GM18526 (cell line): ENCODE measurements at regions not wholly inside any gene's neighbourhood (a gene's known extent, or its start where the extent isn't known, plus 50 kb on each side); places are given as distances from the start of the nearest gene placed in this dataset.

ENCODE experiments used
- POLR2A ChIP-seq: IDR thresholded peaks from 3 replicates; pipeline ENCODE4 v1.6.1; 2011; ENCODE audit not compliant: insufficient read length; ENCODE audit errors: extremely low read depth

DNA sequence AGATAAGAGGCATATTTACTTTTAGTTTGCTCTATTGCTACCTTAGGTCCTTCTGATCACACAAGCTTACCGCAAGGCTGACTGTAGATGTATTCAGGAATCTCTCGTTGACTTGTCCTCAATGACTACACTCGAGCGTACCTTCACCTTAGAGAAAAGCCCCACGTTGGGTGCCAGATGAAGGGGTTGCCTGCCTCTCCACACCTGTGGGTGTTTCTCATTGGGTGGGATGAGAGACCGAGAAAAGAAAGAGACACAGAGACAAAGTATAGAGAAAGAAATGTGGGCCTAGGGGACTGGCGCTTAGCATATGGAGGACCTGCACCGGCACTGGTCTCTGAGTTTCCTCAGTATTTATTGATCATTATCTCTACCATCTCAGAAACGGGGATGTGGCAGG lies 51.8 kb downstream of the ASCL4 start:
- TF ChIP-seq POLR2A, result no peak

DNA sequence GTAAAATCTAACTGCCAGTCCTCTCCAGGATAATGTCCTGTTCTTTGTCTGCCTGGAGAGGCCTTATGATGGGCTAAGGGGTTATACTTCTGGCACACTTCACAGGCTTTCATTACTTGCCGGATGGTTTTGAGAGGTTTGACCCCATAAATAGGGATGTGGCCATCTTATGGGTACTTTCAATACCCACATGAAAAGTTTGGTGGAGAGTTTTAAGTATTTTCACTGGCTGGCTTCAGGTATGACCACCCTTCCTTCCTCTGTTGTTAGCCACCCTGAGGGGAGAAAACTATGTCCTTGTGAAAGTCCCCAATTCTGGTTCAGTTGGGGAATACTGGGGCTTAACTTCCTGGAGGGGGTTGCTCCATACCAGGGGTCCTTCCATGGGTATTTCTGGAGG lies 54.8 kb downstream of the ASCL4 start:
- TF ChIP-seq POLR2A, result no peak

DNA sequence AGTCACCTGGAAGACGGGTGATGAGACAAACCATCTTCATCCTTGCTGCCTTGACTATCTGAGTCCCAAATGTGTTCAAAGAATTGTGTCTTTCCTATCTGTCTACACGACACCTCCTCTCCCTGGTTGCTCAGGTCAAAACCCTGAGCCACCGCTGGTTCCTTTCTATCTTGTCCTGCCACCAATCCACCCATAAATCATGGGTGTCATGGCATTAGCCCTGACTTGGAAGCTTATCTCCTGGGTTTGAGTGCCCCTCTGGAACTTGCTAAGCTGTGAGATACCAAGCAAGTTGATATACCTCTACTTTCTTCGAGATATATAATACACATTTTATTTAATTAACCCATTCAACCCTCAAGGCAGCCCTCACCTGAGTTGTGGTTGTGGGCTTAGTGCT lies 57.9 kb downstream of the ASCL4 start:
- TF ChIP-seq POLR2A, result no peak

DNA sequence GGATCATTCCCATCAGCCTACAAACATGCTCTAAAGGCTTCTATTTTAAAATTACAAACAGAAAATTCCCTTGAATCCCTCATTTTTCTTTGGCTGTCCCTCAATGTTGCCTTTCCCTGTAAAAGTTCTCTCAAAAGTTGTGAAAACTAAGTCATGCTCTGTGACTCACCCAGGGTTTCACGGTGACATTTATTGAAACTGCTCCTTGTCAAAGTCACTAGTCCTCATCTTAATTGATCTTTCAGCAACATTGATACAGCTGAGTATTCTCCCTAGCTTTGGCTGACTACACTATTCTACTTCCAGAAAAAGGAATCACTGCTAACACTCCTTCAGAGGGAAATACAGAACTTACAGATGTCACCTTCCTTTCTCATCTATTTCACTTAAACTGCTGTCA lies 65.7 kb downstream of the ASCL4 start:
- TF ChIP-seq POLR2A, result no peak

DNA sequence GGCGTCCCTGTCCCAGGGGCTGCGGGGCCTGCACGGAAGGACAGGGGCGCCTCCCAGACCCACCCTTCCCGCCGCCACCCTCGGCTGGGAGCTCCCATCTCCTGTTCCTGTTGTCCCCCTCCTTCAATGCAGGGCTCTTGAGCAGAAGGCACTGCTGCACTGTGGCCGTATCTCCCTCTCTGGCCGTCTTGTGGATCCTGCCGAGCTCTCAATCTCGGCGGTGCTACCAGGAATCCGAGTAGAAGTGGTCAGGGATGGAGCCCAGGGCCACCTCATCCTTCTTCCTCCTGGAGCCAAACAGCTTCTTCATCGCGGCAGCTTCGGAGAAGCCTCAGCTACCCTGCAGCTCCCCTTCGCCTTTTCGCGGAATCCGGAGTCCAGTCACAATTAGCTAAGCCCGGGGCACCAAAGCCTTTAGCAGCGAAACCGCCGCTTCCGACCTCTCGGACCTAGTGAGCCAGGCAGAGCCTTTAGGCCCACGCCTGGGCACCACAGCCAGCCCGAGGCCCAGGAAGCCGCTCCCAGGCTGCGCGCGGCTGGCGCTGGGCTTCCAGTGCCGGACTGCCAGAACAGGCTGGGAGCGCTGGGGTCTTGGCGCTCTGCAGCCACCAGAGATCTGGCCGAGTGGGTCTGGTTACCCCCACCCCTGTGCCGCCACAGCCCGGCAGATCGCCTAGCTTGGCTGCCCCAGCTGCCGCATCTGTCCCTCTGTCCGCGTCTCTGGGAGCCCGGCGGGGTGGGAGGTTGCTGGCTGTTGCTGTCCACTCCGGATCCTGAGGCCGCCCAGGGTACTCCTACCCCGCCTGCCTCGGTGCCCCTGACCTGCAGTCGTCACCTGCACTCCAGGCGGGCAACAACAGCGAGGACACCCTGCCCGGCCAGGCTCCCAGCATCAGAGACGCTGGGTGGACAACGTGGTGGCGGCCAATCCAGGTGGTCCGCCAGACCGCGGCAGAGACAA lies 69.1 kb downstream of the ASCL4 start:
- TF ChIP-seq POLR2A, result no peak

DNA sequence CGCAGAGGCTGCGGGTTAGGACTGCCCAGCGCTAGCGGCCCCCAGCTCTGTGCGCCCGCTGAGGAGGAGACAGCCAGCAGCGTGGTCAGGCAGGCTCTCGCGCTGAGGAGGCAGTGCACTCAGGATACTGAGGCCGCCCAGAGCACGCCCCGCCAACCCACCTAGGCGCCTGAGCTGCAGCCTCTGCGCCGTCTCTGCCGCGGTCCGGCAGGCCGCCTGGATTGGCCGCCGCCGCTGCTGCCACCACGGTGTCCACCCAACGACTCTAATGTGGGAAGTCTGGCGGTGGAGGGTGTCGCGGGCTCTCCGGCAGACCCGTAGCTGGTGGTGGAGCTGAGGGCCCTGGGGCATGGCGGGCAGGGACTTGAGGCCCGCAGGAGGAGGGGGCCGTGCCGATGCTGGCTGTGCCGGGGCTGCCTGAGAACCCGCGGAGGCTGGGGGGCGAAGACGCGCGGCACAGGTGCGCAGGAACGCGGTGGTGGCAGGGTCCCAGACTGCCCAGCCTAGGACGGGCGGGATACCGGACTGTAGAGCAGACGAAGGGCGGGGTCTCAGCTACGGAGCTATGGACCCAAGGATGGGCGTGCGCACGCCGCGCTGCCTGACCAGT lies 69.9 kb downstream of the ASCL4 start:
- TF ChIP-seq POLR2A, result no peak

DNA sequence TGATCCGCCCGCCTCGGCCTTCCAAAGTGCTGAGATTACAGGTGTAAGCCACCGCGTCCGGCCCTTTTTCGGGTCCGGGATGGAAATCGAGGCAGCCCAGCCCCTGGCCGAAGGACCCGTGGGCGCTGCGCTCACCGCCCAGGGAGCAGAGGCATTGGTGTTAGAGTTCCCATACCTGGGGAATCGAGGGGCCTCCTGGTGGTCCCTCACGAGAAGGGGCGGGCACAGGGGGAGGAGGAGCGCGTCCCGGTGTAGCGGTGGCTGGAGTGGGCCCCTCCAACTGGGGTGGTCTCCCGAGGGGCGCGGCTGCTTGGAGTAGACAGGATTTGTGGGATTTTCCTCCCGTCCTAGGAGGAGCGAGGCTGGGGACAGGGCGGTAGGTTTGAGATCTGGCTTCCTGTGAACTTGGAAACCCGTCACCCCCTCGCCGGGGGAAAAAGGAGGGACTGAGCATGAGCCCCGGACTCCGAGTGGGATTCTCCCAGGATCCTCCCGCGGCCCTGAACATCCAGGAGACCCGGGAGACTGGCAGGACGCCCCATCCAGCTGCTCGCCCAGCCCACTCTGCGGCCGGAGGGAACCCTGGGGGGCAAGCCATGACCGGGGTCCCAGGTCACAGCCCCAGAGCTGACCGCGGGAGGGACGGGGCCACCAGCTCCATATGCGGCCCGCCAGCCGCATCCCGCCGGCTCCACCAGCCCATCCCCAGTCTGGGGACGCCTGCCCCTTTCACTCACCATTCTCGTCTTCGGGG lies 70.9 kb downstream of the ASCL4 start:
- TF ChIP-seq POLR2A, result no peak

DNA sequence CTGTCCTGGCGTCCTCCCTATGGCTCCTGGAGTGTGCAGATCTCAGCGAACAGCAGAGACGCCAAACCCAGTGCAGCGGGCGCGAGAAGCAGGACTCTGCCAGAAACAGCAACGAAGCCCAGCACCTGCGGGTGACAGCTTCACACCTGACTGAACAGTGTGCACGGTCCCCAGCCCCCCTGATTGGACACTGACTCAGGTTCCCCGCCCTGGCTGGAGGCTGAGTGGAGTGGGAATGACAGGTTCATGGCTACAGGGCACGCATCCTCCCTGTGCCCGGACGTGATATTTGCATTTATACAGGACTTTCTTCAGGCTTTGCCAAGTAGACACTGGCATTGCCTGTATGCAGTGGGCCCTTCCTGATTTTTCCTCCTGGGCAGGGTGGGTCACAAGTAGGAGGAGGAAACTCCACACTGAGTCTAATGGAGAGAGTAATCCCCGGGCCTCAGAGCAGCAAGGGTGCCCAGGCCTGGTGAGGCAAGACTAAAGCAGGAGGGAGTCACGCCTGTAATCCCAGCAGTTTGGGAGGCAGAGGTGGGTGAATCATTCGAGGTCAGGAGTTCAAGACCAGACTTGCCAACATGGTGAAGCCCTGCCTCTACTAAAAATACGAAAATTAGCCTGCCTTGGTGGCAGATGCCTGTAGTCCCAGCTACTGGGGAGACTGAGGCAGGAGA lies 71.6 kb downstream of the ASCL4 start:
- no peak for TF ChIP-seq POLR2A

DNA sequence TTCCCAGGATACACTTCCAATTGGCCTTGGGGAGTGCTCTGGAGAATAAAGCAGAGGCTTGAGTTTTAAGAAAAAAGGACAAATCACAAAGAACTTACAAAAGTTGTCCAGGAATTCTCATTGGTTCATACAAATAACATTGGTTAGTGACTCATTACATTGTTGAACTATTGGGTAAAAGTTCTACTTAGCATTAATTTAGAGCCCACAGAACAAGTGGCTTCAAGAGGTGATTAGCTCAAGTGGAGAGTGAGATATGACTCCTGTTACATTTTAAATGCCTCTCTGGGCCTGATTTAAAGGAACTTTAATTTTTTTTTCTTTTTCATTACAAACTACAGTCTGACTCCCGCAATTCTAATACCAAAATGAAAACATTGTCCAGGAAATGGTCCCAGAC lies 72.9 kb downstream of the ASCL4 start:
- TF ChIP-seq POLR2A, result no peak

DNA sequence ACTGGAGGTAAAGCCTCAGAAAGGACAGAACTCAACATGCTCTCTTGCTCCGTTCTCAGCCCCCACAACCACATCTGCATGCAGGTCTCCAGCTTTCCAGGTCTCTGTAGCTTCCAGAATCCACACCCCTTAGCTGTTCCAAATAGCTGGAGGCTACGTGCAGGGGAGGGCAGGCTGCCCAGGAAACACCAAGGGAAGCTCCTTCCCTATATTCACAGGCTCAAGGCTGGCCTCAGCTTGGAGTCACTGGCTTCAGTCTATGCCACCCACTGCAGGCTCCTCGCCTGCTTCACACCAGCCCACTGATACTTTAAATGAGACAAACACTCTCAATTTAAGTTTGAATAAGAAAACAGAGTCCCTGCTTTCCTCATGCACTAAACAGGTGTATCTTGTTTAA lies 73.3 kb downstream of the ASCL4 start:
- no peak for TF ChIP-seq POLR2A

DNA sequence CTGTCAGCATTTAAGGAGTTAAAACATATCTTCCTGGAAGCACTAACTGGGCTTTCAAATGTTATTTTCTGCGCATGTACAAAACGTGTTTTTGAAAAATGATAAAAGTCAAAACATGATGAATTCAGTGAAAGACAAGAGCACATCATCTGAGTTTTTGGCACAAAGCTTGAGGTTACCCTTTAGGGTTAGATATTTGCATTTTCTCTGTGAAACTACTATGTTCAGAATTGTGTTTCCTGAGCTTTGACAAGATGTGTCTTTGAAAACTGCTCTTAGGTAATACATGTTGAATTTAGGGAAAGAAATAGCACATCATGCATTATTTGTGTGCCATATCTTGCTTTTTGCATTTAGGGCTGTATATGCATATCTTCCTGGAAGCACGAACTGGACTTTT lies 79.0 kb downstream of the ASCL4 start:
- no peak for TF ChIP-seq POLR2A

DNA sequence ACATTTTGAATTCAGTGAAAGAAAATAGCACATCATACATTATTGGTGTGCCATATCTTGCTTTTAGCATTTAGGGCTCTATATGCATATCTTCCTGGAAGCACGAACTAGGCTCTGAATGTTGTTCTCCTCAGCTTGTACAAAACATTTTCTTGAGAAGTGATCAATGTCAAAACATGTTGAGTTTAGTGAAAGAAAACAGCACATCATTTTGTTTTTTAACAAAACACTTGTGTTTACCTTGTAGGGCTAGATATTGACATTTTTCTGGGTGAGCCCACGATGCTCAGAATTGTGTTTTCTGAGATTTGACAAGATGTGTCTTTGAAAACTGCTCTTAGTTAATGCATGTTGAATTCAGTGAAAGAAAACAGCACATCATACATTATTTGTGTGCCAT lies 81.0 kb downstream of the ASCL4 start:
- no peak for TF ChIP-seq POLR2A

DNA sequence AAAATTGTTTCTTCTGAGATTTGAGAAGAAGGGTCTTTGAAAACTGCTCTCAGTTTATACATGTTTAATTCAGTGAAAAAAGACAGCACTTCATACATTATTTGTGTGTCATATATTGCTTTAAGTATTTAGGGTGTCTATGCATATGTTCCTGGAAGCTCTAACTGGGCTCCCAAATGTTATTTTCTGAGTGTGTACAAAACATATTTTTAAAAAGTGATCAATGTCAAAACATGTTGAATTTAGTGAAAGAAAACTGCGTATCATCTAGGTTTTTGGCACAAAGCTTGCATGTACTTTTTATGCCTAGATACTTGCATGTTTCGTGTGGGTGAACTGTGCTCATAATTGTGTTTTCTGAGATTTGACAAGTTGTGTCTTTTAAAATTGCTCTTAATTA lies 81.6 kb downstream of the ASCL4 start:
- no peak for TF ChIP-seq POLR2A

DNA sequence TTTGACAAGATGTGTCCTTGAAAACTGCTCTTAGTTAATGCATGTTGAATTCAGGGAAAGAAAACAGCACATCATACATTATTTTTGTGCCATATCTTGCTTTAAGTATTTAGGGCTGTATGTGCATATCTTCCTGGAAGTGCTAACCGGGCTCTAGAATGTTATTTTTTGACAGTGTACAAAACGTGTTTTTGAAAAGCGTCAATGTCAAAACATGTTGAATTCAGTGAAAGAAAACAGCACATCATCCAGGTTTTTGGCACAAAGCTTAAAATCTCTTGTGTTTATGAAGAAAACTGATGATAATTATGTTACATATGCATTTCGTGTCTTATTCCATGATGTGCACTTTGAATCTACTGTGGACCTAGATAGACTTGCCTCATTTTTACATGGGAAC lies 82.7 kb downstream of the ASCL4 start:
- no peak for TF ChIP-seq POLR2A

DNA sequence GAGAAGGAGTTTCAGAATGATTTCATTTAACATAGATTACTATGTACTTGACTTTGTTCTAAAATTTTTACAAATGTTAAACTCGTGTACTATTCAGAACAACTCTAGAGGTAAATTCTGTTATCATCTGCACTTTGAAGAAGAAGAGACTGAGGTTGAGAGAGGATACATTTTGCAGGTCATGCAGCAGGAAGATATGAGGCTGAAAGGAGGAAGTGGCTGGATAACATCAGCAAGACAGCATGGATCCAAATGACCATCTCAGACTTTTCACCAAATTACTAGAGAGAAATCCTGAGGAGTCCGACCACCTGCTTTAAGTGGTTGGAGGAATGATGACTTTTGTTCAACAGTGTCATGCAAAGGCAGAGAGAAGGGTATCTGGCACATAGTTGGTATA lies 84.9 kb downstream of the ASCL4 start:
- no peak for TF ChIP-seq POLR2A
